Stimulated activated effector memory CD8-positive, alpha-beta T cell treated with anti-CD3 and anti-CD28 coated beads, Interleukin-12 subunit alpha, Interleukin-12 subunit beta, amount 100 ng/mL, for 72 hours (primary cell): ENCODE measurements at regions not wholly inside any gene's neighbourhood (a gene's known extent, or its start where the extent isn't known, plus 50 kb on each side); places are given as distances from the start of the nearest gene placed in this dataset.

Source experiments
- ATAC-seq: fragments of 150-1000 bp; cut with Tn5 transposase; 2 replicates; pipeline ENCODE4 v1.10.0; 2021
- DNase-seq, 2 donors: peaks; one replicate each; pipeline ENCODE4 v3.0.0; 2021 to 2022; ENCODE audit warnings: low spot score in 2 of 2
- H3K27ac Mint-ChIP-seq: one replicate; pipeline ENCODE4 v1.8.0; 2022; ENCODE audit warnings: mild to moderate bottlenecking, mixed read lengths
- H3K36me3 Mint-ChIP-seq: one replicate; pipeline ENCODE4 v1.8.0; 2022; ENCODE audit warnings: mild to moderate bottlenecking, mixed read lengths
- H3K4me1 Mint-ChIP-seq: one replicate; pipeline ENCODE4 v1.8.0; 2022; ENCODE audit warnings: mixed read lengths
- H3K4me3 Mint-ChIP-seq: one replicate; pipeline ENCODE4 v1.8.0; 2022; ENCODE audit warnings: mild to moderate bottlenecking, mixed read lengths
- H3K9me3 Mint-ChIP-seq: one replicate; pipeline ENCODE4 v1.8.0; 2022; ENCODE audit warnings: mixed read lengths

DNA sequence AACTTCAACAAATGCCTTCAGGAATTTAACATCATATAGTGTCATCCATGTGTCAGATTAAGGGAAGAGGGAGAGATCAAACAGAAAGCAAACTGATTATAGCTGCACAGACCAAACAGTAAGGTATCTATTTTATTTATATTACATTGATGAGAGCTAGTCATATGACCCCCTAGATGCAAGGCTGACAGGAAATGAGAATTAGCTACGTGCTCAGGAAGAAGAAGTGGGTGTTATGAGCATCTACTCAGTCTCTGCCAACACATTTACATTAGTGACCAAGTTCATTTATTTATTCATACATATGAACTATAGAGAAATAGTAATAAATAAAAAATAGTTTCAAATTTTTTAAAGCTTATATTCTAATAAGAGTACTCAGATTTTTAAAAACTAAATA lies 787.3 kb downstream of the KCTD16 start:
- Mint-ChIP-seq H3K9me3 (peaks cover 22% of the 10 kb centered on the region), H3K36me3 (no peaks in the 10 kb centered on the region), H3K4me1 (no peaks in the 10 kb centered on the region), H3K4me3 (no peak overlapping the region), H3K27ac (no peak overlapping the region)
- DNase-seq (no peak), ATAC-seq (no peak)

DNA sequence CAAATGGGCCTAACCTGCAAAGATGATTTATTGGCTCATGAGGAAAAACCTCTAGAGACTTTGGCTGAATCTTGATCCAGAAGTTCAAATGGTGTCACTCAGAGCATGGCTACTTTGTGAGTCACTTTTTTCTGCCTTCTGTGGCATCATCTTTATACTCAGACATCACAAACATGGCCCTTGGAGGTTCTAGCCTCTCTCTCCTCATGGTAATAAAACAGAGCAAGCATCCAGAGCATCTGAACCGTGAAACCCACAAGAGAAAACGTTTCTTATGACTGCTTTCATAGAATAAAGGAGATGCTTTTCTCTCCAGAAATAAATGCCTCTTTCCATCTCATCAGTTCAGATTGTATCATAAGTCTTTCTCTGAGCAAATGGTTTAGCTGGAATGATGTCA lies 780.3 kb downstream of the KCTD16 start:
- no peaks in the 10 kb centered on the region for H3K4me1 Mint-ChIP-seq
- peaks cover 11% of the 10 kb centered on the region for H3K9me3 Mint-ChIP-seq
- no peak for DNase-seq
- H3K27ac Mint-ChIP-seq: no peak overlapping the region
- H3K36me3 Mint-ChIP-seq: no peaks in the 10 kb centered on the region
- no peak for ATAC-seq
- H3K4me3 Mint-ChIP-seq: no peak overlapping the region

DNA sequence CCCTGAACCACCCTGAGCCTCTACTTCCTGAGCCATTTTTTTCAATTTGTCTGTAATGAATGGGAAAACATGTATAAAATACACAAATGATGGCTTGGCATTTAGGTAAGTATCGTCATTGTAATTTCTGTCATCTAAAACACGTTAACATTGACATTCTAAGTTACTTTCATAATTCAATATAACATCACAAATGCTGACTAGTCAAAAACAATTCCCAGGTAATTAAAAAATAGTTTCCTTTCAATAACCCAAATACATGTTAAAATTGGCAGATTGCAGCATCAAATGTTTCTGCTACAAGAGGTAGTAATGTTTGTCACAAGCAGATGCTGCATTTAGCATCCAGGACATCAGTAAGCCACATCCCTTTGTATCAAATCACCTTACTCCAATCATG lies 776.4 kb downstream of the KCTD16 start:
- no peak for DNase-seq
- Mint-ChIP-seq H3K36me3 (no peaks in the 10 kb centered on the region), H3K4me1 (no peaks in the 10 kb centered on the region), H3K27ac (no peak overlapping the region), H3K9me3 (peaks cover 8% of the 10 kb centered on the region), H3K4me3 (no peak overlapping the region)
- no peak for ATAC-seq

- H3K4me3 Mint-ChIP-seq: no peak overlapping the region
Observed at GRCh38 chr5:144945503-144945902, 774.8 kb downstream of the KCTD16 start.

DNA sequence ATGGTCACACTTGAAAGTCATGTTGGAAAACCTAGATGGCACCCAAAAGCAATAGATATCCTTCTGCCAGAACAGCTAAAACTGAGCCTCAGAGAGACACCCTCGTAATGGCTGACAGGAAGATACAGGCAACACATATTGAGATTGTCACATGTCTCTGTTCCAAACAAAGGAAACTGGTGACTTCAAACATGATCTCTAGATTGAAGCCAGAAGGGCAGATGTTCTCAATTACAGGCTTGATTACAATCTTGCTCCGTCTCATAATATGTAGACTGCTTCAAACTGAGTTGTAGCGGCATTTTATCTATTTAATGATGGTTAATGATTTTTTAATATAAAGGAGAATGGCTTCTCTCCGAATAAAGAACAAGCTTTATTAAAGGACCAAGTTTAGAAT lies 774.3 kb downstream of the KCTD16 start:
- ATAC-seq (no peak), DNase-seq (no peak)
- H3K9me3 Mint-ChIP-seq: peaks cover 4% of the 10 kb centered on the region
- no peaks in the 10 kb centered on the region for H3K4me1 Mint-ChIP-seq
- no peak overlapping the region for H3K27ac Mint-ChIP-seq
- H3K36me3 Mint-ChIP-seq: no peaks in the 10 kb centered on the region
- H3K4me3 Mint-ChIP-seq: no peak overlapping the region

More at GRCh38 chr5:144945503-144945902, 774.8 kb downstream of the KCTD16 start:
- no peaks in the 10 kb centered on the region for H3K36me3 Mint-ChIP-seq
- peaks cover 8% of the 10 kb centered on the region for H3K9me3 Mint-ChIP-seq
- DNase-seq (no peak), ATAC-seq (no peak)
- no peak overlapping the region for H3K27ac Mint-ChIP-seq
- no peaks in the 10 kb centered on the region for H3K4me1 Mint-ChIP-seq

- Mint-ChIP-seq H3K4me1 (no peaks in the 10 kb centered on the region), H3K4me3 (no peak overlapping the region), H3K9me3 (peaks cover 4% of the 10 kb centered on the region), H3K27ac (no peak overlapping the region), H3K36me3 (no peaks in the 10 kb centered on the region)
- DNase-seq (no peak), ATAC-seq (no peak)
Observed at GRCh38 chr5:144941004-144941403, 770.3 kb downstream of the KCTD16 start.

- Mint-ChIP-seq H3K27ac (no peak overlapping the region), H3K36me3 (no peaks in the 10 kb centered on the region), H3K9me3 (peaks cover 12% of the 10 kb centered on the region), H3K4me3 (no peak overlapping the region), H3K4me1 (no peaks in the 10 kb centered on the region)
- ATAC-seq (no peak), DNase-seq (no peak)
Observed at GRCh38 chr5:144918371-144918770, 747.7 kb downstream of the KCTD16 start.

DNA sequence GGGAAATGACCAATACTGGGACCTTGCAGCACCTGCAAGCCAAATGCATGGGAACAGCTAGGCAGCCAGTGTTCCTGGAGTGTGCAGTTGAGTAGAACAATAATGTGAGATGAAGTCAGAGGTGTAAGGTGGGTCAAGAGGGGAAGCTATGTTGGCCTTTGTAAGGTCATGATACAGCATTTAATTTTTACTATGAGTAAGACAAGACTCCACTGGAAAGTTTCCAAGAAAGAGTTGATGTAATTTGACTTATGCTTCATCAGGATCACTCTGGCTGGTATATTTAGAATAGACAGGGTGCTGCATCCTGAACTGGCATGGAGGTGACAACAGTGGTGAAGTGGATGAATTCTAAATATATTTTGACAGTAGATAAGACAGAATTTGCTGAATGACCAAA lies 744.8 kb downstream of the KCTD16 start:
- Mint-ChIP-seq H3K9me3 (peaks cover 17% of the 10 kb centered on the region), H3K36me3 (no peaks in the 10 kb centered on the region), H3K27ac (no peak overlapping the region), H3K4me1 (no peaks in the 10 kb centered on the region), H3K4me3 (no peak overlapping the region)
- no peak for DNase-seq
- ATAC-seq: no peak

DNA sequence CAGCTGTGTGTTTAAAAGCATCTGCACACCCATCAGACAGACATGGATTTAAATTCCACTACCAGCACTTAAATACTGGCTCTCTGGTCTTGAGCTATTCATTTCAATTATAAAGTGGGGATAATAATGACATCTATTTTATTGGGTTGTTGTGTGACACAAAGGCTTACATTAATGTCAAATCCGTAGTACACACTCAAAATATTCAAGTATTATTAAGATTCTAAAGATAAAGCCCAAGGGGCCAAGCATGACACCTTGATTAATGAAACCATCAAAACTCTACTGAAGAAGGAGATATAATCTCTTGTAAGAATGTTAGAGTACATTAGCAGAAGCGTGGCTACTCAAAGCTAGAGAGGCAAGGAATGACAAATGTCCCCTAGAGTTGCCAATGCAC lies 743.0 kb downstream of the KCTD16 start:
- H3K4me3 Mint-ChIP-seq: no peak overlapping the region
- no peak overlapping the region for H3K27ac Mint-ChIP-seq
- H3K4me1 Mint-ChIP-seq: no peaks in the 10 kb centered on the region
- no peaks in the 10 kb centered on the region for H3K36me3 Mint-ChIP-seq
- ATAC-seq (no peak), DNase-seq (no peak)
- peaks cover 17% of the 10 kb centered on the region for H3K9me3 Mint-ChIP-seq

DNA sequence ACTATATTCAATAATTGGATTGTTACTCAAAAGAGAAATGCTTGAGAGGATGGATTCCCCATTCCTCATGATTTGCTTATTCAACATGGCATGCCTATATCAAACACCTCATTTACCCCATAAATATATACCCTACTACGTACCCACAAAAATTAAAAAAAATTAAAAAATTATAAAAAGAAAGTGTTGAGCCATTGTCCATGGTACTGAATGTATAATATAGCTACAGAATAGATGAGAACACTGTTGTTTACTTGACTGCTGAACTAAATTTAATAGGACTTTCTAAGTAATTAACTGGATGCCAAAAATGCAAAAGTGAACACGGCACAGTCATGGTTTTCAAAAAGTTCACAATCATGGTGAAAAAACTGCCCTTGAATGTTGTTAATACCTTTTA lies 725.8 kb downstream of the KCTD16 start:
- H3K36me3 Mint-ChIP-seq: no peaks in the 10 kb centered on the region

GRCh38 chr5:144886668-144887067 lies 716.0 kb downstream of the KCTD16 start:
- no peaks in the 10 kb centered on the region for H3K36me3 Mint-ChIP-seq
- no peaks in the 10 kb centered on the region for H3K4me1 Mint-ChIP-seq
- ATAC-seq (no peak), DNase-seq (no peak)
- no peak overlapping the region for H3K27ac Mint-ChIP-seq
- no peak overlapping the region for H3K4me3 Mint-ChIP-seq
- H3K9me3 Mint-ChIP-seq: peaks cover 6% of the 10 kb centered on the region

More for the DNA sequence above, 725.8 kb downstream of the KCTD16 start:
- Mint-ChIP-seq H3K4me3 (no peak overlapping the region), H3K27ac (no peak overlapping the region), H3K9me3 (peaks cover 16% of the 10 kb centered on the region), H3K4me1 (no peaks in the 10 kb centered on the region)
- DNase-seq: no peak
- no peak for ATAC-seq

- no peak overlapping the region for H3K4me3 Mint-ChIP-seq
- DNase-seq (no peak), ATAC-seq (no peak)
- no peaks in the 10 kb centered on the region for H3K36me3 Mint-ChIP-seq
- no peaks in the 10 kb centered on the region for H3K4me1 Mint-ChIP-seq
- no peak overlapping the region for H3K27ac Mint-ChIP-seq
- peaks cover 6% of the 10 kb centered on the region for H3K9me3 Mint-ChIP-seq
Observed at GRCh38 chr5:144882739-144883283, 712.1 kb downstream of the KCTD16 start.

DNA sequence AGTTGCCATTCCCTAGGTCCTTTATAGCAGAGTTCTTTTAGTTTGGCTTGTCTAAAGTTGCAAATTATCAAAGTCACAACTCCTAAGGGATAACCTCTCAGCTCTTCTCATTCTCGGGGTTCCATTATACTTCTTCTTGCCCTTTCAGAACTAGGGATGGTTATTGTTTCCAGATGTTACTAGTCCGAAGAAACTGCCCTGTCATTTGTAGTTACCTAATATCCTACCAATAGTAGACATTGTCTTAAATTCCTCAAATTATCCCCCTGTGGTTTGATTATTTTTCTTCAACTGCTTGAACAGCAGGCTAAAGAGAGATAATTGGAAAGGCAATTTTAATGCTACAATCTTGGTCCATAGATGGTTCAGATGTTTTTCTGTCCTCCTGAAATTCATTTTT lies 709.8 kb downstream of the KCTD16 start:
- ATAC-seq (no peak), DNase-seq (no peak)
- H3K27ac Mint-ChIP-seq: no peak overlapping the region
- H3K4me1 Mint-ChIP-seq: no peaks in the 10 kb centered on the region
- H3K9me3 Mint-ChIP-seq: peaks cover 7% of the 10 kb centered on the region
- H3K4me3 Mint-ChIP-seq: no peak overlapping the region
- no peaks in the 10 kb centered on the region for H3K36me3 Mint-ChIP-seq

DNA sequence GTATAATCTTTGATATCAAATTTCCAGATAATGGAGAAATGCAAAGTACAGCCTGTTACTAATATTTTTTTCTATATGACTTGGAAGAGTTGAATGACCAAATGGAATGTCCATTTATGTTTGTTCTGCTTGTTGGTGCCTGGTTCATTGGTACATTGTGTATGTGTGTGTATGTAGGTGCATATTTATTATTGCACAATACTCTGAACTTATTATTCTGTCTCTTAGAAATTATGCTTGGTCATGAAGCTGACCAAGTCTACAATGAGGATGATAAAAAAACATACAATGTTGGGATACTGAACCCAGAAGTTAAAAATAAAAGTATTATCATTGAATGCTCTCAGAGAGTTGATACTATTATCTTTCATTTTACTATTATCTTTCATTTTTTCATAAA lies 706.3 kb downstream of the KCTD16 start:
- H3K27ac Mint-ChIP-seq: no peak overlapping the region
- ATAC-seq: no peak

GRCh38 chr5:144873076-144873475 lies 702.4 kb downstream of the KCTD16 start:
- ATAC-seq (no peak), DNase-seq (no peak)
- Mint-ChIP-seq H3K9me3 (peaks cover 18% of the 10 kb centered on the region), H3K4me1 (no peaks in the 10 kb centered on the region), H3K27ac (no peak overlapping the region), H3K36me3 (no peaks in the 10 kb centered on the region), H3K4me3 (no peak overlapping the region)

More for the DNA sequence above, 706.3 kb downstream of the KCTD16 start:
- Mint-ChIP-seq H3K36me3 (no peaks in the 10 kb centered on the region), H3K9me3 (peaks cover 15% of the 10 kb centered on the region), H3K4me1 (no peaks in the 10 kb centered on the region), H3K4me3 (no peak overlapping the region)
- DNase-seq: no peak

GRCh38 chr5:144864118-144864517 lies 693.4 kb downstream of the KCTD16 start:
- no peak overlapping the region for H3K4me3 Mint-ChIP-seq
- peaks cover 16% of the 10 kb centered on the region for H3K9me3 Mint-ChIP-seq
- no peaks in the 10 kb centered on the region for H3K4me1 Mint-ChIP-seq
- H3K36me3 Mint-ChIP-seq: no peaks in the 10 kb centered on the region
- ATAC-seq (no peak), DNase-seq (no peak)
- no peak overlapping the region for H3K27ac Mint-ChIP-seq

DNA sequence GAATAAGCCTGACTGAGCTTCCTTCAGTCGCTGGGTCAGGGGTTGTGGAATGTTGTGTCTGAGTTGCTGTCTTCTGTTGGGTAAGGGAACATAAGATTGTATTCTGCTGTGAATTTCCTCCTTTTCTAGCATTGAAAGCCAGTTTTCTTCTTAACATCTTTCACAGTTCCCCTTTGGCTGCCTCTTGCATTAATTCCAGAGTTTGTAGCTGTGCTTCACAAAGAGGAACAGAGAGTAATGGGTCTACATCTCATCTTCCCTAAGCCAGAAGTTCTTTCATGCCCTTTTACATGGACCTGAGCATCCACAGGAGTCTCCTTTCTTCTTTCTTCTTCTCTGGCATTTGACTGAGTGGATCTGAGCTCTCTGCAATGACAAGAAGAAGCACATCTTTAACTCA lies 686.8 kb downstream of the KCTD16 start:
- no peak for ATAC-seq
- no peak for DNase-seq
- Mint-ChIP-seq H3K4me3 (no peak overlapping the region), H3K9me3 (peaks cover 17% of the 10 kb centered on the region), H3K27ac (no peak overlapping the region), H3K36me3 (no peaks in the 10 kb centered on the region), H3K4me1 (no peaks in the 10 kb centered on the region)
